HG03108 (cell line): ENCODE measurements at regions not wholly inside any gene's neighbourhood (a gene's known extent, or its start where the extent isn't known, plus 50 kb on each side); places are given as distances from the start of the nearest gene placed in this dataset.
A peak's percentile ranks its signal among the peaks of the same experiment; 100 is the strongest.
"Not testable (repeated sequence)": the region's sequence is repeated elsewhere in the genome, so short reads cannot be mapped to it uniquely, and the experiment has no call there.

Experiments used
- ATAC-seq: cut with Tn5 transposase; IDR thresholded peaks from one replicate; pipeline ENCODE4 v1.9.1; 2021; ENCODE audit warnings: moderate library complexity; ENCODE audit not compliant: unreplicated experiment

GRCh38 chr9:32884482-32884881 lies 101.1 kb downstream of the TMEM215 start:
- ATAC-seq, result no peak

- ATAC-seq, result no peak
Observed at GRCh38 chr9:32886021-32886420, 102.7 kb downstream of the TMEM215 start.

GRCh38 chr9:32894485-32894884 lies 106.9 kb downstream of the APTX start:
- not testable (repeated sequence) for ATAC-seq

GRCh38 chr9:32899181-32899580 lies 102.2 kb downstream of the APTX start:
- no peak for ATAC-seq

- ATAC-seq, result no peak
Observed at GRCh38 chr9:32899761-32900160, 101.7 kb downstream of the APTX start.

- peak; percentile 94 for ATAC-seq
Observed at GRCh38 chr9:32906213-32906612, 95.2 kb downstream of the APTX start.

- ATAC-seq, result no peak
Observed at GRCh38 chr9:32915802-32916201, 85.6 kb downstream of the APTX start.

- ATAC-seq, result no peak
Observed at GRCh38 chr9:32918628-32919027, 82.8 kb downstream of the APTX start.
